GF-D8 (cell line): ENCODE measurements at regions not wholly inside any gene's neighbourhood (a gene's known extent, or its start where the extent isn't known, plus 50 kb on each side); places are given as distances from the start of the nearest gene placed in this dataset.

ENCODE experiments used
- DNase-seq: peaks from one replicate; lab custom pipeline; 2025; lab: John Stamatoyannopoulos, UW

GRCh38 chr1:239593527-239593926, 207.2 kb downstream of the CHRM3 start:
- DNase-seq = no peak

DNA sequence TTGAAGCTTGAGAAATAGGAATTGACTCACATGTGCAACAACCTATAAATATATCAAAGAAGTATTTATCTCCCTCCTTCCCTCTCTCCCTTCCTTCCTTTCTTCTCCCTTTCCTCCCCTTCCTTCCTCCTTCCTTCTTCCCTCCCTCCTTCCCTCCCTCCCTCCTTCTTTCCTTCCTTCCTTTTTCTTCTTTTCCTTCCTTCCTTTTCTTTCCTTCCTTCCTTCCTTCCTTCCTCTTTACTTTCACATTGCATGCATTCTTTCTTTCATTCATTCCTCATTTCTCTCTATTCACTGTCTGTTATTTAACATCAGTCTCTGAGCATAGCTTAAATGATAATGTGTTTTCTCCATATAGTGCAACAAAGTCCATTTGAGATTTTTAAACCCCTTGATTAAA, 214.2 kb downstream of the CHRM3 start:
- DNase-seq = no peak

- no peak for DNase-seq
These were observed 214.7 kb downstream of the CHRM3 start for GRCh38 chr1:239601108-239601507.

- no peak for DNase-seq
These were observed 217.2 kb downstream of the CHRM3 start for GRCh38 chr1:239603530-239603929.

DNA sequence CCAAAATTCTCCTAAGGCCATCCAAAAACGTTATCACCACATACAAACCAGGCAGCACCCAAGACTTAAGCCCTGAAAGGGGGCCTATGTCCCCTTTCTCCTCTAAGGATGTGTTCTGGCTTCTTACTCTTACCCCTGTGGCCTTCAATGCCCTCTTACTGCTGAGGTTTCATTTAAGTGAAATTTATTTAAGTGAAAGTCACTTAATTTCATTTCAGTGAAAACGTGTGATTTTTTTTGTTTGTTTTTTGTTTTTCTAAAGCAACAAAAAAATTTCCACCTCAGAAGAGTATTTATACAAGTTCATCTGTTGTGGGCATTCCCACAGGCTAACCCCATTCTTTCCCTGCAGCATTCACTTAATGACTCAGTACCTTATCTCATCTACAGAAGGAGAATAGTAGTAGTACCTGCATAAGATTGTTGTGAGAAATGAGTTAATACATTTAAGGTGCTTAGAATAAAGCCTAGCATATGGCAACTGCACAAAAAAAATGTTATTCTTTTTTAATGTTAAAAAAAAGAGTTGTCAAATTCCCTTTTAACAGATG, 220.6 kb downstream of the CHRM3 start:
- no peak for DNase-seq

- no peak for DNase-seq
These were observed 222.1 kb downstream of the CHRM3 start for GRCh38 chr1:239608469-239608868.

- no peak for DNase-seq
These were observed 226.0 kb downstream of the CHRM3 start for GRCh38 chr1:239612379-239612778.

GRCh38 chr1:239616673-239617072, 230.3 kb downstream of the CHRM3 start:
- no peak for DNase-seq

GRCh38 chr1:239617259-239617658, 230.9 kb downstream of the CHRM3 start:
- DNase-seq = no peak

GRCh38 chr1:239617731-239618130, 231.4 kb downstream of the CHRM3 start:
- no peak for DNase-seq

GRCh38 chr1:239619190-239619589, 232.8 kb downstream of the CHRM3 start:
- DNase-seq = no peak

DNA sequence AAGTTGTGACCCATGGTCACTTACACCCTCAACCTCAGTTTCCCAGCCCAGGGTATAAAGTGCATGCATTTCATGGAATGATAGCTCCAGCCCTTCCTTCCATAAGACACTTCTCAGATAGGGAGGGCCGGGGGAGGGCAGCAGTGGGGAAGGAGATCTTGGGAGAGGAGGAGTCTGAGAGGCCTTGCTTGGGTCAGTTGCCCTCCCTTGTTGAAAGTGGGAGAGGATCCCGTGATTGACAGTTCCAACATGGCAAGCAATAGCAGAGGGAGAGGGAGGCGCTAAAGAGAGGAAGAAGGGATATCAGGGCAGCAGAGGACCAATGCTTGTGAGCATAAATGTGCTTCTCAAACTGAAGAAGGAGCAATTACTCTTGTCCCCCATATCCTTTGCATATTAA, 244.4 kb downstream of the CHRM3 start:
- no peak for DNase-seq

DNA sequence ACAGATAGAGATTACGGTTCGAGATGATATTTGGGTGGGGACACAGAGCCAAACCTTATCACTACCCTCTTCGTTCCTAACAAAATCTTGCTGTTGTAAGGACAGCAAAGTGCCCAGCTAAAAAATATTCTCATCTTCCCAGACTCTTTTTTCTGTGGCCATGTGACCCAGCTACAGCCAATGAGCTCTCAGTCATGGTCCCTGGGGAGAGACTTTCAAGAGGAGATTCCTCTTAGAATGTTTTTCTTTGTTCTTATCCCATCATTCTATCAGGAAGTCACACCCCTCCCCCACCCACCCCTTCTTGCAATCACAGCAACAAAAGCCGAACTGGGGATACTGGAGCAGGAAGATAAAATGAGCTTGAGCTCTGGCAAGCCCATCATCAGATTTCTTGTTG, 247.1 kb downstream of the CHRM3 start:
- no peak for DNase-seq

GRCh38 chr1:239635276-239635675, 248.9 kb downstream of the CHRM3 start:
- no peak for DNase-seq

DNA sequence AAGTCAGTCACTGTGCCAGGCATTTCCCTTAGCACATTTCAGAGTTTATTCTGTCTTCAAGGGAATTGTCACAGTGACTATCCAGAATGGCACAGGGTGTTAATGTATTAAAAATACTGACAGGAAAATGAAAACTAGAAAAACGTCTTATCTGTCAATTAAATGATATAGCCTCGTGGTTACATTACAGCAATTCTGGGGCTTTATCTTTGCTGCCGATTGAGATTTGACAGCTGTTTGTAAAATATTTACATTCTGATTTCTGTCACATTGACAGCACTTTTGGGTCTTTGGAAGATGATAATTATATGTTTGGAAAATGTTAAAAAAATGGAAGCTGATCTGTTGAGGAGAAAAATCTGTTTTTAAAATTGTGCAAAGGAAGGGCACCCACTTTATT, 250.0 kb downstream of the CHRM3 start:
- no peak for DNase-seq

DNA sequence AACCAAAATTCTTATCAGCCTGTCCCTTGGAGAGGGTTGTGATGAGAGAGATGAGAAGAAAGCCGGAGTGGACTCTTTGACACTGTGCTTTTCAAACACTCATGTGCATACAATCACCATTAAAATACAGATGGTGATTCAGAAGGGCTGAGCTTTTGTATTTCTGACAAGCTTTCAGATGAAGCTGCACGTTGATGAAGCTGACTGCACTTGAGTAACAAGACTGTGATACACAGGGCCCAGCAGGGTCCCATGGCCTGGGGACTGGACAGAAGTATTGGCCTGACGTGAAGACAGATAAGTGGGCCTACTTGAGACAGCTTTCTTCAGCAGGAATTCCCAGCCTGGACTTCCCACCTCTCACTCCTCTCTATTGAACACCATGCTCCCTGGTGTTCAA, 258.2 kb downstream of the CHRM3 start:
- no peak for DNase-seq

- DNase-seq = no peak
These were observed 260.7 kb downstream of the CHRM3 start for GRCh38 chr1:239647045-239647444.

- DNase-seq = no peak
These were observed 261.7 kb downstream of the CHRM3 start for GRCh38 chr1:239647964-239648632.

DNA sequence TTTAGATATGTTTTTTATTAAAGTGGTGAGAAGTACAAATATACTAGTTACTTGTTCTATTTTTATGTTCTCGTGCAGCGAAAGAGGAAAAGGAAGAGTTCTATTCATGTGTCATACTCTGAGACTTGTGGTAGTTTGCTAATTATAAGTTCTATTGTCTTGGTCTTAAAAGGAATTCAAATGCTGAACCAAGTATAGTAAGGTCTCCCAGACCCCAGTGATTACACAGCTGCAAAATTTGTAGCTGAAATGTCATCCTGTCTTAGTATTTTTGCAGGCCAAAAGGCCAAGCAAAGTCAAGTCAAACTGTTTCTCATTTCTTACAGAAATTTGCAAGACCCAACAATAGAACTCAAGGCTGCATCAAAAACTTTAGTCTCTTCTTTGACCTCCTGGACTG, 268.7 kb downstream of the CHRM3 start:
- DNase-seq = no peak

- DNase-seq = no peak
These were observed 270.9 kb downstream of the CHRM3 start for GRCh38 chr1:239657291-239657690.

DNA sequence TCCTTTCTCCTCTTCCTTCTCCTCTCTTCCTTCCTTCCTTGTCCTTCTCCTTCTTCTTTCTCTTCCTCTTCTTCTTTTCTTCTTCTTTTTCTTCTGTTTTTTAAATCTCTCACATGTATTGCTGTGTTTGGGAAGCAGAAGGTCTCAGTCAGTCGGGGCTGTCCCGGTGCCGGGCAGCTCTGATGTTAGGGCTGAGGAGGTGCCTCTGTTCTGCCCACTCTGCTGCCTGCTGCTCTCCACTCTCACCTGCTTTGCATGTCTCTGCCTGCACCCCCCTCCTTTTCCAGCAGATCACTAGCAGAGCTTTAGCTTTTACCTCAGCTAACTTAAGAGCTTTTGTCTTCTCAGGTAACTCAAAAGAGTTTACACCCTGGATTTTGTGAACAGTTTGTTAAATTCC, 276.6 kb downstream of the CHRM3 start:
- DNase-seq = no peak

DNA sequence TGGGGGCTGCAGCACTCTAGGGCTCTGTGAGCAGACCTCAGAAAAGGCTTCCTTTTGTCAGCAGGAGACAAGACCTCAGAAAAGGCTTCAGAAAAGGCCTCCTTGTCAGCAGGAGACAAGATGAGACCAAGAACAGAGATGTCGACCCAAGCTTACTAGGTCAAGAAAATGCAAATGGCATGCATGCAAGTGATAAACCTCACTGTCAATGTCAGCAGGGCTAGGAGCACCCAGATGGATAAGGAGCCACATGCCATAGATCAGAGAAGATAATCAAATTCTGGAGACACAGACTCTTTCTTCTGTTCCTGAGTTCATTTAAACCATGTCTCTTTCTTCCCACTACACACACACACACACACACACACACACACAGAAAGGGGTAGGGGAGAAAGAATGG, 285.9 kb downstream of the CHRM3 start:
- no peak for DNase-seq

DNA sequence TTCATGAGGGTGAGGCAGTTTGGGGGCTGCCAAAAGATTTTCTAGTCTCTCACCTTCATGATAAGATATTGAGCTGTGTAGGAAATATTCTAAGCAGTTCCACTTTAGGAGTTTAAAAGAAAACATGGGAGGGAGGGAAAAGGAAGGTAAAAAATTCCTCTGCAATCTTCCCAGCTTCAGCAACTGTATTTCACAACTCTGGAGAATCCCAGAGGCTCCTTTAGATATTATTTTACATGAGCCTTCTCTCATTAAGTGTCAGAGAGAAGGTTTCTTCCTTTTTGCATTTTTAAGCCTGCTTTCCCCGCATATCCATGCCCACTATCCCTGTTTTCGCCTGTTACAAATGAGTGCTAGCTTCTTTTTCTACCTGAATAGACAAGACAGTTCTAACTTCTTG, 289.4 kb downstream of the CHRM3 start:
- DNase-seq = no peak

DNA sequence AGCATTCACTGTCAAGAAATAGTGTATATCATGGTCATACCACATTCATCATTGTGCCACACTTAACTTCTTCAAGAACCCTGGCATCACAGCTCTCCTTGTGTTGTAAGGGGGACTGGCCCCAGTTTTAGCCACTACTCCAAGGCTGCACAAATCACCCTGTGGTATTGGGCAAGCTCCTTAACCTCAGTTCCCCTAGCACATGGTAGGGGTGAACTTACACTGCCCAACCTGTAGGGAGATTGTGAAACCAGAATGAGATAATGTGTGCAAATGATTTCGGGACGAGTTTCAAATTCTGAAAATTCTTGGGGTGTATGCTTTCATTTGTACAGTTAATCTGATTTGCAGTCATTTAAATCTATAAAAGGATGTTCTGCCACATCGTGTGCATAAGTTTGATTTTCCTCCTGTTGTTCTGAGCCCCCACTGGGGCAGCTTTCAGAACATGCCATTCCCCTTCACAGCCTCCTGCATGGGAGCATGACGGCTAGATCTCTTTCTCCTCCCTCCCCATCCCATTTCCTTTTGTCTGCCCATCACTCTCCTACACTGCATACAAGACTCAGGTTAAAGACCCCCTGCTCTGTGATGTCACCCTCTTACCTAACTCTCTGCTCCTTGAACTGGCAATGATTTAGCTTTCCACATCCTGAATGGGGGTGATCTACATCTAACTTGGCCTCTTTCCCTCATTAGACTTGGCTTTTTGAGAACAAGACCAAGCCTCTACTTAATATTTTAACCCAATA, 290.3 kb downstream of the CHRM3 start:
- no peak for DNase-seq
